ENCODE measurements at regions not wholly inside any gene's neighbourhood (a gene's known extent, or its start where the extent isn't known, plus 50 kb on each side); places are given as distances from the start of the nearest gene placed in this dataset.

GRCh38 chr14:30196861-30197260, 269.2 kb upstream of the PRKD1 start:
- no peak for TF ChIP-seq CTCF (IDR thresholded peaks at IDR 0.05)
- TF ChIP-seq EP300 (IDR thresholded peaks at IDR 0.05): no peak
- TF ChIP-seq POLR2AphosphoS5 (IDR thresholded peaks at IDR 0.05): no peak

Data from stomach (tissue), 4 donors.